OCI-LY3 (cell line): ENCODE measurements at regions not wholly inside any gene's neighbourhood (a gene's known extent, or its start where the extent isn't known, plus 50 kb on each side); places are given as distances from the start of the nearest gene placed in this dataset.

Source experiments
- H2AFZ ChIP-seq: fragments of 200-600, 300-600 bp; shearing (Covaris generic); 2 replicates; pipeline ENCODE4 v1.6.0; 2014; ENCODE audit warnings: antibody characterized with exemption, low read depth, low read length
- H3K27ac ChIP-seq: fragments of 200-600, 300-600 bp; sonication (generic); 2 replicates; pipeline ENCODE4 v1.5.1; 2014; ENCODE audit warnings: mild to moderate bottlenecking, low read length, moderate library complexity, mixed read lengths
- H3K27me3 ChIP-seq: fragments of 200-600, 300-600 bp; sonication (generic); 2 replicates; pipeline ENCODE4 v1.6.1; 2014; ENCODE audit warnings: low read depth, low read length, mixed read lengths
- H3K36me3 ChIP-seq: fragments of 200-600, 300-600 bp; sonication (generic); replicated peaks from 2 replicates; pipeline ENCODE3; 2014; ENCODE audit warnings: low read depth, low read length, mixed read lengths
- H3K4me1 ChIP-seq: fragments of 300-600, 200-600 bp; sonication (generic); 2 replicates; pipeline ENCODE4 v1.6.1; 2014; ENCODE audit warnings: low read length, mixed read lengths
- H3K4me2 ChIP-seq: fragments of 200-600, 300-600 bp; sonication (generic); 2 replicates; pipeline ENCODE4 v1.6.1; 2014; ENCODE audit warnings: low read length, mixed read lengths
- H3K4me3 ChIP-seq: fragments of 300-600, 200-600 bp; sonication (generic); 2 replicates; pipeline ENCODE4 v1.5.1; 2014; ENCODE audit warnings: antibody characterized with exemption, mild to moderate bottlenecking, low read length, moderate library complexity
- H3K79me2 ChIP-seq: fragments of 300-600, 200-600 bp; shearing (Covaris generic); 2 replicates; pipeline ENCODE4 v1.6.1; 2014; ENCODE audit warnings: mild to moderate bottlenecking, low read length, mixed read lengths
- H3K9ac ChIP-seq: fragments of 300-600, 200-600 bp; shearing (Covaris generic); 2 replicates; pipeline ENCODE4 v1.6.0; 2014; ENCODE audit warnings: mild to moderate bottlenecking, low read length, moderate library complexity
- H3K9me3 ChIP-seq: fragments of 200-600, 300-600 bp; shearing (Covaris generic); 2 replicates; pipeline ENCODE4 v1.6.1; 2014; ENCODE audit warnings: low read length, mixed read lengths; ENCODE audit not compliant: insufficient read depth
- H4K20me1 ChIP-seq: fragments of 200-600, 300-600 bp; sonication (generic); 2 replicates; pipeline ENCODE4 v1.6.1; 2016; ENCODE audit warnings: low read length, mixed read lengths; ENCODE audit not compliant: insufficient read depth
- EZH2phosphoT487 ChIP-seq: fragments of 200-600 bp; shearing (Covaris generic); IDR thresholded peaks from 2 replicates; pipeline ENCODE4 v1.6.1; 2018; ENCODE audit warnings: antibody characterized with exemption, mixed run types, low read depth
- TF ChIP-seq, protein P1 (sequence below): fragments of 200-600, 300-600 bp; sonication (generic); IDR thresholded peaks from 2 replicates; pipeline ENCODE4 v1.5.1; 2014; ENCODE audit warnings: antibody characterized with exemption, low read length, low read depth

DNA sequence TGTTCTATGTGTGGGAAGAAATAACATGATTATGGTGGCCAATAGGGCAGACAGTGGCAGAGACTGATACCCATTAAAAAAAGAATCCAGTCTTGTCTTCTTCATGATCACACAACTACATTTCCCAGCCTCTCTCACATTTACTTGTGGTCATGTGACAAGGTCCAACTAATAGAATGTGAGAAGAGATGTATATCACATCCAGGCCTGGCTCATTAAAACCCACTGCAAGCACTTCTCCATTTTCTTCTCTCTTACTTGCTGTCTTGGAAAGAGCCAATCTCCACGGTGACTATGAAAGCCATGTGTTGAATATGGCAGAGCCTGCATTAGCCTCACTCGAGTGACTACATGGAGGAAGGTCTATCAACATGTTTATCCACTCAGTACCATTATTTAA, 306.2 kb upstream of the ZEB2 start:
- Histone ChIP-seq H3K9ac (no peak overlapping the region), H3K4me3 (no peak overlapping the region), H3K36me3 (no peaks in the 10 kb centered on the region), H3K27ac (no peak overlapping the region), H3K9me3 (no peaks in the 10 kb centered on the region), H3K27me3 (no peaks in the 10 kb centered on the region), H3K4me2 (no peak overlapping the region), H2AFZ (no peak overlapping the region), H3K79me2 (no peaks in the 10 kb centered on the region), H4K20me1 (no peaks in the 10 kb centered on the region), H3K4me1 (no peaks in the 10 kb centered on the region)
- no peak for TF ChIP-seq EZH2phosphoT487
- TF ChIP-seq, protein P1, sequence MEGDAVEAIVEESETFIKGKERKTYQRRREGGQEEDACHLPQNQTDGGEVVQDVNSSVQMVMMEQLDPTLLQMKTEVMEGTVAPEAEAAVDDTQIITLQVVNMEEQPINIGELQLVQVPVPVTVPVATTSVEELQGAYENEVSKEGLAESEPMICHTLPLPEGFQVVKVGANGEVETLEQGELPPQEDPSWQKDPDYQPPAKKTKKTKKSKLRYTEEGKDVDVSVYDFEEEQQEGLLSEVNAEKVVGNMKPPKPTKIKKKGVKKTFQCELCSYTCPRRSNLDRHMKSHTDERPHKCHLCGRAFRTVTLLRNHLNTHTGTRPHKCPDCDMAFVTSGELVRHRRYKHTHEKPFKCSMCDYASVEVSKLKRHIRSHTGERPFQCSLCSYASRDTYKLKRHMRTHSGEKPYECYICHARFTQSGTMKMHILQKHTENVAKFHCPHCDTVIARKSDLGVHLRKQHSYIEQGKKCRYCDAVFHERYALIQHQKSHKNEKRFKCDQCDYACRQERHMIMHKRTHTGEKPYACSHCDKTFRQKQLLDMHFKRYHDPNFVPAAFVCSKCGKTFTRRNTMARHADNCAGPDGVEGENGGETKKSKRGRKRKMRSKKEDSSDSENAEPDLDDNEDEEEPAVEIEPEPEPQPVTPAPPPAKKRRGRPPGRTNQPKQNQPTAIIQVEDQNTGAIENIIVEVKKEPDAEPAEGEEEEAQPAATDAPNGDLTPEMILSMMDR: no peak

DNA sequence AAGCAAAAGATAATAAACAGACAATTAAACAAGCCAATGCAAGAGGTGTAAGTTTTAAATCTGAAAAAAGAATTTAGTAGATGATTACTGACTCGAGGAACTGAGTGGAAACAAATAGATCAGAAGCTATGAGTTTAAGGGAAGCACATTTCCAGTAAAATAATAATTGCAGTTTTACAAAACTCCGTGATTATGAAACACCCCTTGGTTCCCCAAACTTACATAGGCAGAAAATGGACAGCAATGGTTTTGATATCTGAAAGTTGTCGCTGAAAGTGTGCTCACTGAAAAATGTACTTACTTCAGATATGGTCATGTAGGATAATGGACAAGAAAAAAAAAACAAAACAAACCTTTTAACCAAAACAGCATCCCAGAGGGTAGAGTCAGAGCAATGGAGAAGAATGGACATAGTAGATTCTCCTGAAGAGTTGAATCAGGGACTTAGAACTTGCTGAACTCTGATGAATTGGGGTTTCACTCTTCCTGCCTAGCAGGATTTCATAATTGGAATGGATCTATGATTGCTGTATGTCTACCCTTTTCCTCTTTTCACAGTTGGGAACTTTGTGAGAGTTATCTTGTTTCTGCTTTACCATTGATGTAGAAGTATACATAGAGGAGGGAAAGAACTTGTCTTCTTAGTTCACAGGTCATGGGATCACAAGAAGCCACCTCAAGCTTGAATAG, 305.6 kb upstream of the ZEB2 start:
- TF ChIP-seq, protein P1: no peak
- no peak for TF ChIP-seq EZH2phosphoT487

GRCh38 chr2:144824306-144825080, 304.6 kb upstream of the ZEB2 start:
- Histone ChIP-seq H3K4me1 (no peaks in the 10 kb centered on the region), H2AFZ (no peak overlapping the region), H3K4me3 (no peak overlapping the region), H3K4me2 (no peak overlapping the region), H3K79me2 (no peaks in the 10 kb centered on the region), H3K27me3 (no peaks in the 10 kb centered on the region), H4K20me1 (no peaks in the 10 kb centered on the region), H3K9ac (no peak overlapping the region), H3K9me3 (no peaks in the 10 kb centered on the region), H3K36me3 (no peaks in the 10 kb centered on the region), H3K27ac (no peak overlapping the region)
- no peak for TF ChIP-seq EZH2phosphoT487
- TF ChIP-seq, protein P1: no peak

More for the DNA sequence above, 305.6 kb upstream of the ZEB2 start:
- Histone ChIP-seq H3K4me2 (no peak overlapping the region), H3K9ac (no peak overlapping the region), H3K9me3 (no peaks in the 10 kb centered on the region), H3K79me2 (no peaks in the 10 kb centered on the region), H3K27ac (no peak overlapping the region), H3K27me3 (no peaks in the 10 kb centered on the region), H3K4me3 (no peak overlapping the region), H4K20me1 (no peaks in the 10 kb centered on the region), H2AFZ (no peak overlapping the region), H3K36me3 (no peaks in the 10 kb centered on the region), H3K4me1 (no peaks in the 10 kb centered on the region)

GRCh38 chr2:144822966-144823365, 303.0 kb upstream of the ZEB2 start:
- H2AFZ ChIP-seq: no peak overlapping the region
- no peak overlapping the region for H3K4me3 ChIP-seq
- H3K27ac ChIP-seq: no peak overlapping the region
- no peaks in the 10 kb centered on the region for H3K27me3 ChIP-seq
- no peaks in the 10 kb centered on the region for H3K9me3 ChIP-seq
- no peaks in the 10 kb centered on the region for H4K20me1 ChIP-seq
- H3K4me1 ChIP-seq: no peaks in the 10 kb centered on the region
- no peak overlapping the region for H3K4me2 ChIP-seq
- TF ChIP-seq, protein P1: no peak
- no peak for TF ChIP-seq EZH2phosphoT487
- H3K79me2 ChIP-seq: no peaks in the 10 kb centered on the region
- H3K9ac ChIP-seq: no peak overlapping the region
- no peaks in the 10 kb centered on the region for H3K36me3 ChIP-seq
